ENCODE measurements at regions not wholly inside any gene's neighbourhood (a gene's known extent, or its start where the extent isn't known, plus 50 kb on each side); places are given as distances from the start of the nearest gene placed in this dataset.

DNA sequence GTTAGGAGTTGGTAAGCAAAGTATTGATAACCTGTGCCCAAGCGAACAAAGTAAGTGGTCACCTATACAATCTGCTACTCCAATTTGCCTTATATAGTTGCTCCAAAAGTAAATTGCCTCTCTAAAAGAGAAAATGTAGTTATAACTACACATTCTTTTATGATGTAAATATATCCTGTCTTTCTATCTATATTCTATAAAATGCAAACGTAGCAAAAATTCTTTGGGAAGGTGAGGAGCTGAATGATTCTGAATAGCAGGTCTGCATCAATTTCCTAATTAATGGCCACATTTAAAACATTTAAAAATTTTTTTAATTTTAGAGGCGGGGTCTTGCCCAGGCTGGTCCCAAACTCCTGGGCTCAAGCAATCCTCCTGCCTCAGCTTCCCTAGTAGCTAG is 64.2 kb upstream of the ASIP start:
- no peak overlapping the region for H3K27ac ChIP-seq (ENCODE audit: insufficient read length, low read depth, low read length)
- no peak overlapping the region for H2BK15ac ChIP-seq (ENCODE audit: low read depth, low read length)
- H3K4ac ChIP-seq (ENCODE audit: low read depth, low read length), result no peak overlapping the region
- H3K14ac ChIP-seq (ENCODE audit: insufficient read depth, low read length), result no peak overlapping the region
- no peak overlapping the region for H2BK20ac ChIP-seq (ENCODE audit: low read depth, low read length, poor library complexity, severe bottlenecking)
- Mint-ChIP-seq H3K27ac (no peak overlapping the region), H3K4me1 (peaks cover 7 to 8% of the 10 kb centered on the region in 2 experiments; a peak in 3 of 4 replicates), H3K27me3 (ENCODE audit: low read depth) (no peaks in the 10 kb centered on the region), H3K36me3 (ENCODE audit: insufficient read depth in 1 of 3, low read depth in 3 of 3) (no peaks in the 10 kb centered on the region), H3K9me3 (no peaks in the 10 kb centered on the region), H3K4me3 (no peak overlapping the region)
- H3K4me2 ChIP-seq (ENCODE audit: insufficient read depth, insufficient read length, low read length), result no peak overlapping the region
- WGBS (ENCODE audit: extremely low coverage, insufficient read length, low lambda C conversion rate), result no CpG with 5 or more reads among the region's 3 CpGs
- TF ChIP-seq, protein P1, sequence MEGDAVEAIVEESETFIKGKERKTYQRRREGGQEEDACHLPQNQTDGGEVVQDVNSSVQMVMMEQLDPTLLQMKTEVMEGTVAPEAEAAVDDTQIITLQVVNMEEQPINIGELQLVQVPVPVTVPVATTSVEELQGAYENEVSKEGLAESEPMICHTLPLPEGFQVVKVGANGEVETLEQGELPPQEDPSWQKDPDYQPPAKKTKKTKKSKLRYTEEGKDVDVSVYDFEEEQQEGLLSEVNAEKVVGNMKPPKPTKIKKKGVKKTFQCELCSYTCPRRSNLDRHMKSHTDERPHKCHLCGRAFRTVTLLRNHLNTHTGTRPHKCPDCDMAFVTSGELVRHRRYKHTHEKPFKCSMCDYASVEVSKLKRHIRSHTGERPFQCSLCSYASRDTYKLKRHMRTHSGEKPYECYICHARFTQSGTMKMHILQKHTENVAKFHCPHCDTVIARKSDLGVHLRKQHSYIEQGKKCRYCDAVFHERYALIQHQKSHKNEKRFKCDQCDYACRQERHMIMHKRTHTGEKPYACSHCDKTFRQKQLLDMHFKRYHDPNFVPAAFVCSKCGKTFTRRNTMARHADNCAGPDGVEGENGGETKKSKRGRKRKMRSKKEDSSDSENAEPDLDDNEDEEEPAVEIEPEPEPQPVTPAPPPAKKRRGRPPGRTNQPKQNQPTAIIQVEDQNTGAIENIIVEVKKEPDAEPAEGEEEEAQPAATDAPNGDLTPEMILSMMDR (conservative IDR thresholded peaks at IDR 0.05), result no peak
- no peak overlapping the region for H2BK12ac ChIP-seq (ENCODE audit: insufficient read length, low read depth, low read length)
- H3K23ac ChIP-seq (ENCODE audit: insufficient read length, low read depth, low read length), result no peak overlapping the region
- no peak overlapping the region for H3T11ph ChIP-seq (ENCODE audit: low read length)
- no peaks in the 10 kb centered on the region for H3K79me1 ChIP-seq (ENCODE audit: insufficient read depth, low read depth, low read length, poor library complexity, severe bottlenecking)
- H3K9me3 ChIP-seq (ENCODE audit: control insufficient read depth, low read depth, low read length), result no peaks in the 10 kb centered on the region
- no peaks in the 10 kb centered on the region for H3K79me2 ChIP-seq (ENCODE audit: insufficient read depth, low read length)
- no peak overlapping the region for H2BK5ac ChIP-seq (ENCODE audit: insufficient read length, low read length)
- H4K20me1 ChIP-seq (ENCODE audit: control insufficient read depth, insufficient read depth, insufficient read length), result no peaks in the 10 kb centered on the region
- H3K4me1 ChIP-seq (ENCODE audit: insufficient read depth, low read length), result no peaks in the 10 kb centered on the region
- no peak overlapping the region for H2AFZ ChIP-seq (ENCODE audit: low read length)
- H3K27me3 ChIP-seq (ENCODE audit: insufficient read depth, low read length), result no peaks in the 10 kb centered on the region
- H4K91ac ChIP-seq (ENCODE audit: insufficient read length, low read depth, low read length), result no peak overlapping the region
- H3K56ac ChIP-seq (ENCODE audit: insufficient read length, low read depth, low read length), result no peak overlapping the region
- H3K18ac ChIP-seq (ENCODE audit: insufficient read length, low read depth, low read length), result no peak overlapping the region
- no peak for DNase-seq
- H4K5ac ChIP-seq (ENCODE audit: insufficient read length, low read depth, low read length), result no peak overlapping the region
- H3K9ac ChIP-seq (ENCODE audit: extremely low read depth, insufficient read length, low read length), result no peak overlapping the region
- H3K23me2 ChIP-seq (ENCODE audit: insufficient read length, low read depth, low read length, poor library complexity, severe bottlenecking), result no peaks in the 10 kb centered on the region
- H4K8ac ChIP-seq (replicated peaks; ENCODE audit: insufficient read length, low read depth, low read length), result no peak overlapping the region
- no peak overlapping the region for H2BK120ac ChIP-seq (ENCODE audit: low read depth, low read length, poor library complexity, severe bottlenecking)
- H2AK5ac ChIP-seq (ENCODE audit: insufficient read length, low read length), result no peak overlapping the region

Data from H9 (cell line).